H9 (cell line): ENCODE measurements at regions not wholly inside any gene's neighbourhood (a gene's known extent, or its start where the extent isn't known, plus 50 kb on each side); places are given as distances from the start of the nearest gene placed in this dataset.

Experiments used
- DNase-seq: peaks from one replicate; pipeline ENCODE4 v3.0.0-alpha.2; 2017
- H2AFZ ChIP-seq: one replicate; pipeline ENCODE4 v1.6.1; 2013; ENCODE audit warnings: mild to moderate bottlenecking, low read length, control low read depth, moderate library complexity
- H2AK5ac ChIP-seq: 2 replicates; pipeline ENCODE4 v1.6.1; 2013; ENCODE audit warnings: low read length, control low read depth, mixed read lengths; ENCODE audit not compliant: insufficient read length
- H2BK120ac ChIP-seq: one replicate; pipeline ENCODE4 v1.6.1; 2013; ENCODE audit warnings: low read depth, mild to moderate bottlenecking, low read length, control low read depth, inconsistent platforms; ENCODE audit not compliant: poor library complexity, severe bottlenecking
- H2BK12ac ChIP-seq: 2 replicates; pipeline ENCODE4 v1.6.1; 2013; ENCODE audit warnings: low read length, control low read depth, mixed read lengths, low read depth; ENCODE audit not compliant: insufficient read length
- H2BK15ac ChIP-seq: 2 replicates; pipeline ENCODE4 v1.6.1; 2013; ENCODE audit warnings: low read depth, low read length, control low read depth
- H2BK20ac ChIP-seq: one replicate; pipeline ENCODE4 v1.6.1; 2013; ENCODE audit warnings: low read depth, mild to moderate bottlenecking, low read length, control low read depth, inconsistent platforms; ENCODE audit not compliant: poor library complexity, severe bottlenecking
- H2BK5ac ChIP-seq: 2 replicates; pipeline ENCODE4 v1.6.1; 2013; ENCODE audit warnings: low read length, control low read depth, mixed read lengths; ENCODE audit not compliant: insufficient read length
- H3K14ac ChIP-seq: 2 replicates; pipeline ENCODE4 v1.6.1; 2013; ENCODE audit warnings: low read length, control low read depth; ENCODE audit not compliant: insufficient read depth
- H3K18ac ChIP-seq: 2 replicates; pipeline ENCODE4 v1.6.1; 2013; ENCODE audit warnings: low read depth, mild to moderate bottlenecking, mixed read lengths, low read length, control low read depth; ENCODE audit not compliant: insufficient read length
- H3K23ac ChIP-seq: 2 replicates; pipeline ENCODE4 v1.6.1; 2013; ENCODE audit warnings: low read length, control low read depth, mixed read lengths, low read depth; ENCODE audit not compliant: insufficient read length
- H3K23me2 ChIP-seq: 2 replicates; pipeline ENCODE4 v1.6.1; 2013; ENCODE audit warnings: low read depth, mild to moderate bottlenecking, mixed read lengths, low read length, control low read depth; ENCODE audit not compliant: insufficient read length, poor library complexity, severe bottlenecking
- H3K27ac ChIP-seq: 2 replicates; pipeline ENCODE4 v1.5.1; 2013; ENCODE audit warnings: low read length, control low read depth, mixed read lengths, low read depth; ENCODE audit not compliant: insufficient read length
- H3K27me3 ChIP-seq: 2 replicates; pipeline ENCODE4 v1.6.1; 2013; ENCODE audit warnings: low read length, control low read depth, inconsistent platforms; ENCODE audit not compliant: insufficient read depth
- H3K4ac ChIP-seq: 2 replicates; pipeline ENCODE4 v1.6.1; 2013; ENCODE audit warnings: low read depth, mild to moderate bottlenecking, control low read depth, inconsistent platforms, low read length, moderate library complexity
- H3K4me1 ChIP-seq: 2 replicates; pipeline ENCODE4 v1.6.1; 2013; ENCODE audit warnings: low read length, control low read depth, inconsistent platforms; ENCODE audit not compliant: insufficient read depth
- H3K4me2 ChIP-seq: 2 replicates; pipeline ENCODE4 v1.6.1; 2013; ENCODE audit warnings: low read length, control low read depth, mixed read lengths; ENCODE audit not compliant: insufficient read length, insufficient read depth
- H3K56ac ChIP-seq: 2 replicates; pipeline ENCODE4 v1.6.1; 2013; ENCODE audit warnings: low read depth, mild to moderate bottlenecking, mixed read lengths, low read length, control low read depth; ENCODE audit not compliant: insufficient read length
- H3K79me1 ChIP-seq: 2 replicates; pipeline ENCODE4 v1.6.1; 2013; ENCODE audit warnings: low read depth, mild to moderate bottlenecking, moderate library complexity, low read length, control low read depth, inconsistent platforms; ENCODE audit not compliant: insufficient read depth, poor library complexity, severe bottlenecking
- H3K79me2 ChIP-seq: 2 replicates; pipeline ENCODE4 v1.6.1; 2013; ENCODE audit warnings: low read length, control low read depth, inconsistent platforms; ENCODE audit not compliant: insufficient read depth
- H3K9ac ChIP-seq: 2 replicates; pipeline ENCODE4 v1.6.1; 2013; ENCODE audit warnings: low read length, control low read depth, mixed read lengths; ENCODE audit not compliant: insufficient read length; ENCODE audit errors: extremely low read depth
- H3K9me3 ChIP-seq: one replicate; pipeline ENCODE4 v1.6.1; 2013; ENCODE audit warnings: low read depth, low read length, inconsistent platforms; ENCODE audit not compliant: control insufficient read depth
- H3T11ph ChIP-seq: one replicate; pipeline ENCODE4 v1.6.1; 2013; ENCODE audit warnings: mild to moderate bottlenecking, low read length, control low read depth, inconsistent platforms
- H4K20me1 ChIP-seq: one replicate; pipeline ENCODE4 v1.6.1; 2013; ENCODE audit not compliant: control insufficient read depth, insufficient read length, insufficient read depth
- H4K5ac ChIP-seq: 2 replicates; pipeline ENCODE4 v1.6.1; 2013; ENCODE audit warnings: low read depth, mild to moderate bottlenecking, mixed read lengths, low read length, control low read depth; ENCODE audit not compliant: insufficient read length
- H4K8ac ChIP-seq: replicated peaks from 2 replicates; pipeline ENCODE4 v1.6.1; 2013; ENCODE audit warnings: low read length, control low read depth, mixed read lengths, low read depth; ENCODE audit not compliant: insufficient read length
- H4K91ac ChIP-seq: 2 replicates; pipeline ENCODE4 v1.6.1; 2013; ENCODE audit warnings: low read depth, mild to moderate bottlenecking, moderate library complexity, mixed read lengths, low read length, control low read depth; ENCODE audit not compliant: insufficient read length
- H3K27ac Mint-ChIP-seq, 3 experiments: 2 replicates in 2 of 3; 3 replicates in 1 of 3; pipeline ENCODE4 v1.8.0; 2020 to 2021; ENCODE audit warnings: mixed read lengths in 3 of 3, mild to moderate bottlenecking in 1 of 3, moderate library complexity in 1 of 3
- H3K27me3 Mint-ChIP-seq: 2 replicates; pipeline ENCODE4 v1.8.0; 2021; ENCODE audit warnings: low read depth, mild to moderate bottlenecking, moderate library complexity, mixed read lengths
- H3K36me3 Mint-ChIP-seq, 3 experiments: 2 replicates in 2 of 3; 3 replicates in 1 of 3; pipeline ENCODE4 v1.8.0; 2020 to 2021; ENCODE audit warnings: low read depth in 3 of 3, mixed read lengths in 3 of 3; ENCODE audit not compliant: insufficient read depth in 1 of 3
- H3K4me1 Mint-ChIP-seq, 2 experiments: 2 replicates each; pipeline ENCODE4 v1.8.0; 2020; ENCODE audit warnings: mixed read lengths in 2 of 2
- H3K4me3 Mint-ChIP-seq, 2 experiments: 2 replicates in 1 of 2; 3 replicates in 1 of 2; pipeline ENCODE4 v1.8.0; 2020 to 2021; ENCODE audit warnings: mild to moderate bottlenecking in 2 of 2, mixed read lengths in 2 of 2, moderate library complexity in 1 of 2
- H3K9me3 Mint-ChIP-seq, 2 experiments: 2 replicates in 1 of 2; 3 replicates in 1 of 2; pipeline ENCODE4 v1.8.0; 2020; ENCODE audit warnings: mild to moderate bottlenecking in 2 of 2, mixed read lengths in 2 of 2, moderate library complexity in 1 of 2
- WGBS: extraction: QIAGEN DNeasy Blood & Tissue Kit; methylation state at CpG from one replicate; pipeline ENCODE4 v1.1.7; 2013; ENCODE audit warnings: missing lambda C conversion rate, low lambda C conversion rate, mixed read lengths; ENCODE audit not compliant: insufficient read length; ENCODE audit errors: extremely low coverage; 5-methylcytosine and 5-hydroxymethylcytosine counted together
- TF ChIP-seq, protein P1 (sequence below): fragments of 200-600 bp; sonication (generic); conservative IDR thresholded peaks from 3 replicates; pipeline ENCODE4 v1.8.0; 2021; ENCODE audit warnings: antibody characterized with exemption, mild to moderate bottlenecking

DNA sequence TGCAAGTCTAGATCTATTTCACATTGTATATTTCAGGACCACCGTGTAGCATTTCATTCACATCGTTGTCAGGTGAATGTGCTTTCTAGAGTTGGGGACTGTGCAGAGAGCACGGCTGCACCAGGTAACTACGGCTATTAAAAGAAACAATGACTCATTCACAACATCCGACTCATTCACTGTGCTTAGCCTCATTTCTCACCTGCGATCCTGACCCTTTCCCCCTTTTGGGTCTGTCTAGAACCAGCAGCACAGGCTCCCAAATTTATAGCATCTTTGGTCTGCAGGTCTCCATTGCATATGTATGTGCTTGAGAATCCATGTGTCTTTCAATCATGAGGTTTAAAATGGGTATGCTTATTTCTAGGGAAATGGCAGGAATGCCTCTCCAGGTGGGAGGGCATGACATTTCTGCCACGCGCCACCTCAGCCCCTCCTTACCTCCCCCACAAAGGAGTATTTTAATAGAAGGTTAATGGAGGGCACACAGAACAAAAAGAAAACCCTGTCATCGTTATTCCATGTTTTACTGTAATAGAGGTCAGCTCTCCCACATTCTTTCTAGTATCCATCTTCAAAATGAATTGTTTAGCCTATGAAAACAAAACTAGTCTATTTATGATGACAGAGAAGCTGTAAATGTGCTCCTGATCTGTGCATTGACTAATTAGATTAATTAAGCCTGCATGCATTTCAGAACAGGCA lies 246.7 kb upstream of the EPHA4 start:
- no peak overlapping the region for H2BK120ac ChIP-seq
- no peak overlapping the region for H2BK15ac ChIP-seq
- H3K23me2 ChIP-seq = no peaks in the 10 kb centered on the region
- Mint-ChIP-seq H3K27me3 (no peaks in the 10 kb centered on the region), H3K36me3 (peaks cover 5 to 21% (median 7%) of the 10 kb centered on the region in 3 experiments; a peak in 4 of 7 replicates), H3K27ac (peak overlapping the region in 1 of 3 experiments; percentile 83; a peak in 2 of 7 replicates), H3K4me3 (no peak overlapping the region), H3K9me3 (peaks cover 7 to 8% of the 10 kb centered on the region in 2 experiments; a peak in 3 of 5 replicates), H3K4me1 (peaks cover 20 to 22% of the 10 kb centered on the region in 2 experiments)
- no peak overlapping the region for H2BK20ac ChIP-seq
- H3K4ac ChIP-seq = no peak overlapping the region
- TF ChIP-seq, protein P1, sequence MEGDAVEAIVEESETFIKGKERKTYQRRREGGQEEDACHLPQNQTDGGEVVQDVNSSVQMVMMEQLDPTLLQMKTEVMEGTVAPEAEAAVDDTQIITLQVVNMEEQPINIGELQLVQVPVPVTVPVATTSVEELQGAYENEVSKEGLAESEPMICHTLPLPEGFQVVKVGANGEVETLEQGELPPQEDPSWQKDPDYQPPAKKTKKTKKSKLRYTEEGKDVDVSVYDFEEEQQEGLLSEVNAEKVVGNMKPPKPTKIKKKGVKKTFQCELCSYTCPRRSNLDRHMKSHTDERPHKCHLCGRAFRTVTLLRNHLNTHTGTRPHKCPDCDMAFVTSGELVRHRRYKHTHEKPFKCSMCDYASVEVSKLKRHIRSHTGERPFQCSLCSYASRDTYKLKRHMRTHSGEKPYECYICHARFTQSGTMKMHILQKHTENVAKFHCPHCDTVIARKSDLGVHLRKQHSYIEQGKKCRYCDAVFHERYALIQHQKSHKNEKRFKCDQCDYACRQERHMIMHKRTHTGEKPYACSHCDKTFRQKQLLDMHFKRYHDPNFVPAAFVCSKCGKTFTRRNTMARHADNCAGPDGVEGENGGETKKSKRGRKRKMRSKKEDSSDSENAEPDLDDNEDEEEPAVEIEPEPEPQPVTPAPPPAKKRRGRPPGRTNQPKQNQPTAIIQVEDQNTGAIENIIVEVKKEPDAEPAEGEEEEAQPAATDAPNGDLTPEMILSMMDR = no peak
- H3K56ac ChIP-seq = no peak overlapping the region
- no peak overlapping the region for H2BK5ac ChIP-seq
- DNase-seq = no peak
- H3K9ac ChIP-seq = no peak overlapping the region
- H3K18ac ChIP-seq = no peak overlapping the region
- no peaks in the 10 kb centered on the region for H3K79me2 ChIP-seq
- no peak overlapping the region for H2AFZ ChIP-seq
- no peak overlapping the region for H4K8ac ChIP-seq
- H3K14ac ChIP-seq = no peak overlapping the region
- no peak overlapping the region for H3K23ac ChIP-seq
- H3T11ph ChIP-seq = no peak overlapping the region
- no CpG with 5 or more reads among the region's 9 CpGs for WGBS
- no peaks in the 10 kb centered on the region for H3K79me1 ChIP-seq
- H4K20me1 ChIP-seq = no peaks in the 10 kb centered on the region
- H4K91ac ChIP-seq = no peak overlapping the region
- H2BK12ac ChIP-seq = no peak overlapping the region
- H3K27me3 ChIP-seq = no peaks in the 10 kb centered on the region
- H3K9me3 ChIP-seq = no peaks in the 10 kb centered on the region
- H3K4me2 ChIP-seq = no peak overlapping the region
- no peak overlapping the region for H3K27ac ChIP-seq
- peaks cover 3% of the 10 kb centered on the region; the same call in 1 of the 2 replicates for H3K4me1 ChIP-seq
- no peak overlapping the region for H2AK5ac ChIP-seq
- H4K5ac ChIP-seq = no peak overlapping the region
